NCI-H2227 (cell line): ENCODE measurements at regions not wholly inside any gene's neighbourhood (a gene's known extent, or its start where the extent isn't known, plus 50 kb on each side); places are given as distances from the start of the nearest gene placed in this dataset.

Experiments
- DNase-seq: peaks from one replicate; lab custom pipeline; 2025; ENCODE audit not compliant: unreplicated experiment; lab: John Stamatoyannopoulos, UW

DNA sequence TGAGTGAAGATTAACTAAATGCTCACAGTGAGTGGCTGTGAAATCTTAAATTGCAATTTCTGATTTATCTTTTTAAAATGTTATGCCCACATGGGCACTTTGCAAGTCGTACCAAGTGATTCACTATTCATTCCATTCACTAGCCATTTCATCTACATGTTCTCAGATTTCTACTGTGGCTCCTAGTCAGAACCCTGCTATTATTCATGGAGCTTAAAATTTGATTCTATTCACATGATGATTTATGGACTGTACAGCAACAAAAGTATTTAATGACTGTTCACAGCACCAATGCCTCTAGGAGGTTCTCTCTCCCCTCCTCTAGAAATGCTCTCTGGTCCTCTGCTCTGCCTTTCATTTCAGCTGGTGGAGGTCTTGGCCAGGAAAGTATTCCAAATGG lies 133.5 kb upstream of the MAP3K7 start:
- peak; percentile 23 for DNase-seq

- no peak for DNase-seq
These were observed 132.7 kb upstream of the MAP3K7 start for GRCh38 chr6:90719321-90720195.

- no peak for DNase-seq
These were observed 129.5 kb upstream of the MAP3K7 start for GRCh38 chr6:90716376-90716775.

DNA sequence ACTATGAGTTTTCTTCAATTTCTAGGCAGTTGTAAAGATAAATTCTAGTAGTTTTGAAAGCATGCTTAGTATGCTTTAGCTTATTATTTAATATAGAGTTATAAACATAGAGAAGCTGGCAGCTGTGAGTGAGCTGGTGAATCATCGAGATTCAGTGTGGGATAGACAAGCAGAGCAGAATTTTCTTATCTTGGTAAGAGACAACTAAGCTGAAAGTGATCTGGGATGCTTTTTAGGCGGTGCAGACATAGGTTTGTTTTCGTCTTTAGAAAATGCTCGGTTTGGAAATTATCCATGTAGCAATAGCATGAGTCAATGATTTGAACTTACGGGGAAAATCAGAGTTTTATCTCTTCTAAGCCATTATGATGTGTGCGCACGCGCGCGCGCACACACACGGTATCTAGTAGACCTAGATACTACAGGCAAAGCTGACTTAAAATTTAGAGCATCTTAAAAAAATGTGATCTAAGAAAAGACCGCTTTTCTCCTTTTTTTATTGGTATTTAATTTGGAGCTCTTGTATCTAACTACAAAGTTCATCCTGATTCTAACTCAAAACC lies 128.3 kb upstream of the MAP3K7 start:
- peak; percentile 5 for DNase-seq

GRCh38 chr6:90714319-90714718 lies 127.4 kb upstream of the MAP3K7 start:
- DNase-seq = no peak

DNA sequence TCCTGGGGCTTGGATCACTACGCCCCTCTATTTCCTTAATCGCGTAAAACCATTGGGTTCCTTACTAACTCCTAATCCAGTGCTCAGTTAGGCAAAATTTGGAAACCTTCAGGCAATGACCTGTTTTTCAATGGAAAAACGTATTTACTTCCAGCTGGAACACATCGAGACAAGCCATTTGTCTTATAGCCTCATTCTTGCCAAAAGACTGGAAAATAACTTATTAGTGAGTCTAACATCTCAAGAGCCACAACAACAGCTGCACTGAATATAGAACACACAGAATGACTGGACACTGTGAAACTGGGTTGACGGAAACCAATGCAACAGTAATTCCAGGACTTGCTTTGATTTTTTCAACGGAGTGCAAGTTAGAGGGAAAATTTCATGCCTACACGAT lies 125.2 kb upstream of the MAP3K7 start:
- DNase-seq = no peak

DNA sequence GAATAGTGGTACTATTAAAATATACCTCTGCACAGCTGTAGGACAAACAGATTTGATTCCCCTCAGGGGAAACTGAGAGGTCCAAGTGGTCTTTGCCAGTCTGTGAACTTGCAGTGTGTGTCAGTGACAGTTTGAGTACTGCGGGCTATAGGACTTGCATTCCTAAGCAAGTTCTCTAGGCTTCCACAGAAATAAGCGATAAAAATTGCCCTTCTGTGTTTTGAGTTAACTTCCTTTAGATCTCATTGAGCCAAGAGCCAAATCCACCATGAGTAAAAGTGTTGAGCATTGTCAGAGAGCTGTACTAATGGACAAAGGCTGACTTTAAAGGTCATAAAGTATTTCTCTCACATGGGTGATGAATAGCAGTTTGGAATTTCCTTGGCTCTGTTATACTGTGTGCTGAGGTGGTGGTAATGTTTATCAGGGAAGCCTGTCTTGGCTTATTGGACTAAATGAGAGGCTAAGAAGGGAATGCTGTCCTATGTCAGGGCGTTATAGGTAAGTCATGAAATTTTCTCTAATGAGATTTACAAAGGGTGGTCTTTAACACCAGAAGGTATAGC lies 122.6 kb upstream of the MAP3K7 start:
- DNase-seq = no peak

GRCh38 chr6:90708206-90708737 lies 121.4 kb upstream of the MAP3K7 start:
- DNase-seq = no peak

- DNase-seq = no peak
These were observed 120.4 kb upstream of the MAP3K7 start for GRCh38 chr6:90707246-90707645.

- DNase-seq = no peak
These were observed 116.5 kb upstream of the MAP3K7 start for GRCh38 chr6:90703336-90703735.

GRCh38 chr6:90701926-90702325 lies 115.1 kb upstream of the MAP3K7 start:
- DNase-seq = no peak

DNA sequence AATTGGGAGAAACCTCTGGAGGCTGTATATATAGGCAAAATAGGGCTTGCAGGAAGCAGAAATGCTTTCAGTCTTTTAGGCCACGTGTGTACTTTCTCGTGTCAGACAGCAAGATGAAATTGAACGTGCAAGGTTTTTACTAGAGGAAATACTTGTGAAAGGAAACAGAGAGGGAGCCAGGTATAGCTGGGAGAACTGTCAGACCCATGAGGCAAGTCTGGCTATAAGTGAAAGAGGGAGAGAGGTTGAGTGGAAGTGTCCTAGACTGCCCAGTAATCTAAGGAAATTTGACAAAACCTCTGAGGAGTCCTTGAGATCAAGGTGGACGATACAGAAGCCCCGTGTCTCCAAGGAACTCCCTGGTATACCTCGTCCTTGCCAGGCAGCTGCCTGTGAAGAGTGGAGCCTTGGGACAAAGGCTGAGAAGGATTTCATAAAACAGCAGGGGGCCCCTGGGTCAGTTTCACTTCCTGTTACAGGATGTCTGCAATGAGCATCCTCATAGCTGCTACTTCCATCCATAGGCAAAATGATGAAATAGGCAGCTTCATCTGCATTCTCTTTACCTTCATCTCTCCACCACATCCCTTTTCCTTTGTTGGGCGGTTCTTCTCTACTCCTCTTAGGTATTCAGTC lies 114.4 kb upstream of the MAP3K7 start:
- peak; percentile 33 for DNase-seq

GRCh38 chr6:90695316-90695715 lies 108.4 kb upstream of the MAP3K7 start:
- DNase-seq = no peak

GRCh38 chr6:90694802-90695201 lies 107.9 kb upstream of the MAP3K7 start:
- DNase-seq = no peak

DNA sequence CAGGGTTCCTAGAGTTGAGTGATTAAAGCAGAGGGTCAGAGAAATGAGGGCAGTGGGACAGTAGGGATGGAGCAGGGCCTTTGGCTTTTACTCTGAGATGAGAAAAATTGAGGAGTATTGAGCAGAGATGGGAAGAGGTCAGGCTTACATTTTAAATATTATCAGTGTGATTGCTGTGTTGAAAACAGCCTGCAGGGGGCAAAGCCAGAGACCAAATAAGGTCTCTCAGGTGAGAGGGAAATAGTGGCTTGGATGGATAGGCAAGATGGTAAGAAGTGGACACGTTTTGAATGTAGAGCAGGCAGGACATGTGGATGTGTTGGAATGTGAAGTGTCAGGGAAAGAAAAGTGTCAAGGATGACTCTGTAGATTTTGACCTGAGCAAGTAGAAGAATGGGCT lies 105.0 kb upstream of the MAP3K7 start:
- no peak for DNase-seq

- no peak for DNase-seq
These were observed 102.3 kb upstream of the MAP3K7 start for GRCh38 chr6:90689172-90689571.

DNA sequence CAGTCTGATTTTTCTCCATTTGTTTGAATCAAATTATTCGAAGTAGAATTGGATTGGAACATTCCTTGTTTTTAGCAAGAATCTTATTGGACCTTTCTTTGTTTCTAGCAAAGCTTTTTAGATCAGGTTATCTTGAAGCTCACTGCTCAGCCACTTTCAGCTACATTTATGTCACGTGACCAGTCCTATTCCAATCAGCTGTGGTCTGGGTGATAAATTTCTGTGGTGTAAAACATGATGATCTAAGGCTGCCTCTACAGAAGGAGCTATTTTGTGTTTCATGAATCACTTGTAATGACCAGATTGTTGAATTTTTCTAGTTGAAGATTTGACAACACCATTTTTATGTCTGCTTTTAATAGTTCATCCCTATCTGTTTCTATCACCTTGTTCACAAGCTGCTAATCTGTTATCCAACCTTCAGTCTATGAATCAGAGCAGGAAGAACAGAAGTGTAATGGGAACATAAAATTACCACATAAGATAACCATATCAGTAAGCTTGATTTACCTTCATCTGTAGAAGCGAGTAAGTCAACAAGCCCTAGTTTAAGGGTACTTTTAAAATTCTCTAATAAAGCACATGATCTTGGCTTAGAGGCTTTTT lies 101.0 kb upstream of the MAP3K7 start:
- DNase-seq = no peak

DNA sequence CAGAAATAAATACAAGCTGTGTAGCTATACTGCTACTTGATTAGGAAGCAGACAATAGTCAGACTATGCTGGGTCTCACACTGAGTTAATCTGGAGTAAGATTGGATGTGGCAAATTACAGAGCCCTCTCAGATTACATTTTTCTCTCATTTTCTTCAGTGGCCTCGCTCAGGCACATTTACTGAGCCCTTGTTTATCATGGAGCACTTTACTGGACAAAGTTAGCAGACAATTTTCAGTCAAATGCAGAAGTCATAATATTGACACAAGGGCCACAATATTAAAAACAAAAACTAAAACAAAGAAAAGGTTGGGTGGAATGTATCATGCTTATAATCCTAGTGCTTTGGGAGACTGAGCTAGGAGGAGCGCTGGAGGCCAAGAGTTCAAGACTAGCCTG lies 95.0 kb upstream of the MAP3K7 start:
- no peak for DNase-seq

- no peak for DNase-seq
These were observed 91.3 kb upstream of the MAP3K7 start for GRCh38 chr6:90678049-90678779.

- peak; percentile 25 for DNase-seq
These were observed 90.6 kb upstream of the MAP3K7 start for GRCh38 chr6:90677440-90677839.
